ENCODE measurements at regions not wholly inside any gene's neighbourhood (a gene's known extent, or its start where the extent isn't known, plus 50 kb on each side); places are given as distances from the start of the nearest gene placed in this dataset.

DNA sequence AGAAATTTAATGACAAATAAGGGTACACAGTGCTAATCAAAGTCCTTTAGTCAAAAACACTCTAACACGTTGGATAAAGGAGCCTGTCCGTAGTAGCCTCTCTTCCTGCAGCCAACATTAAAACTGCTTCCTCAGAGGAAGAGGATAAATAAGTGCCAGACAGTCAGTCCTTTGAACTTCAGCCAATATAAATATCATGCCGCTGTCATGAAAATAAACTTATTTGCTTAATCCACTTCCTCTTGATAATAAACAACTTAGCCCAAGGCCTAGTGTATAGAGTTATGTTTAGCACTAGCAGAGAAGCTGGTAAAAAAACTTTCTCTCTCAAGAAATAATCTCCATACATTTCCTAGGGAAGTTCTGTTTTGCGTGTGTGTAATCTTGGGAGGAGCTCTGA is 196.7 kb downstream of the HS3ST1 start:
- CTCF ChIA-PET: no interaction called here
- Histone ChIP-seq H3K27me3 (replicated peaks; ENCODE audit: insufficient read depth, low read depth, low read length, poor library complexity) (no peaks in the 10 kb centered on the region), H3K4me3 (ENCODE audit: low read depth, low read length, poor library complexity, severe bottlenecking) (no peak overlapping the region), H3K36me3 (ENCODE audit: insufficient read depth, low read length, poor library complexity, severe bottlenecking) (no peaks in the 10 kb centered on the region), H3K9me3 (ENCODE audit: low read depth, low read length, poor library complexity, severe bottlenecking) (peaks cover 32% of the 10 kb centered on the region), H3K4me1 (ENCODE audit: insufficient read depth, low read length, poor library complexity, severe bottlenecking) (no peaks in the 10 kb centered on the region), H3K27ac (ENCODE audit: low read depth, low read length, poor library complexity, severe bottlenecking) (no peak overlapping the region)
- POLR2A ChIA-PET (ENCODE audit: low non-redundant PET): no interaction called here
- TF ChIP-seq EZH2 (IDR thresholded peaks at IDR 0.05; ENCODE audit: borderline replicate concordance, low read depth, low read length, poor library complexity, severe bottlenecking): no peak
- TF ChIP-seq, protein P1, sequence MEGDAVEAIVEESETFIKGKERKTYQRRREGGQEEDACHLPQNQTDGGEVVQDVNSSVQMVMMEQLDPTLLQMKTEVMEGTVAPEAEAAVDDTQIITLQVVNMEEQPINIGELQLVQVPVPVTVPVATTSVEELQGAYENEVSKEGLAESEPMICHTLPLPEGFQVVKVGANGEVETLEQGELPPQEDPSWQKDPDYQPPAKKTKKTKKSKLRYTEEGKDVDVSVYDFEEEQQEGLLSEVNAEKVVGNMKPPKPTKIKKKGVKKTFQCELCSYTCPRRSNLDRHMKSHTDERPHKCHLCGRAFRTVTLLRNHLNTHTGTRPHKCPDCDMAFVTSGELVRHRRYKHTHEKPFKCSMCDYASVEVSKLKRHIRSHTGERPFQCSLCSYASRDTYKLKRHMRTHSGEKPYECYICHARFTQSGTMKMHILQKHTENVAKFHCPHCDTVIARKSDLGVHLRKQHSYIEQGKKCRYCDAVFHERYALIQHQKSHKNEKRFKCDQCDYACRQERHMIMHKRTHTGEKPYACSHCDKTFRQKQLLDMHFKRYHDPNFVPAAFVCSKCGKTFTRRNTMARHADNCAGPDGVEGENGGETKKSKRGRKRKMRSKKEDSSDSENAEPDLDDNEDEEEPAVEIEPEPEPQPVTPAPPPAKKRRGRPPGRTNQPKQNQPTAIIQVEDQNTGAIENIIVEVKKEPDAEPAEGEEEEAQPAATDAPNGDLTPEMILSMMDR (conservative IDR thresholded peaks at IDR 0.05; ENCODE audit: low read depth, low read length): no peak
- no peak for DNase-seq (ENCODE audit: low spot score)
- intact Hi-C loops (cut with micrococcal nuclease; ENCODE audit: unreplicated experiment): no loop called here
- BruUV-seq (replicated peaks): no TSS peak

DNA sequence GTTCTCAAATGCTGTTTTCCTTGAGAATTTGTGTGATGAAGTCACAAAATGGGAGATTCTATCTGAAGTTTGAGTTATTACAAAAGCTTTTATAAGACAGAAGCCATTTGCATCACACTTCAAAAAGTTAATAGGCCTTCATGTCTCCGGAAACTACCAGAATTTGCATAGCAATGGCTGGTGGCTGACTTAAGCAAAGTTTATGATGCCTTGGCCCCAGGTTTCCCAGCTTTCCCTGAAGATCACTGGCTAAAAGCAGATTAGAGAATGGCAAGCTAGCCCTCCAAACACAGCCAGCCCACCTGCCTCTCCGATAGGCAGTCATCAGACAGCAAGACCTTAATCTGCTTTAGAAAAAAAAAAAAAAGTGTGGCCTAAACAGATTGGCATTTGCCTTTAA is 197.8 kb downstream of the HS3ST1 start:
- ChIA-PET CTCF (no interaction called here), POLR2A (ENCODE audit: low non-redundant PET) (no interaction called here)
- no peak for DNase-seq (ENCODE audit: low spot score)
- Histone ChIP-seq H3K27me3 (replicated peaks; ENCODE audit: insufficient read depth, low read depth, low read length, poor library complexity) (no peaks in the 10 kb centered on the region), H3K4me1 (ENCODE audit: insufficient read depth, low read length, poor library complexity, severe bottlenecking) (no peaks in the 10 kb centered on the region), H3K36me3 (ENCODE audit: insufficient read depth, low read length, poor library complexity, severe bottlenecking) (no peaks in the 10 kb centered on the region), H3K4me3 (ENCODE audit: low read depth, low read length, poor library complexity, severe bottlenecking) (no peak overlapping the region), H3K27ac (ENCODE audit: low read depth, low read length, poor library complexity, severe bottlenecking) (no peak overlapping the region), H3K9me3 (ENCODE audit: low read depth, low read length, poor library complexity, severe bottlenecking) (peaks cover 41% of the 10 kb centered on the region)
- TF ChIP-seq EZH2 (IDR thresholded peaks at IDR 0.05; ENCODE audit: borderline replicate concordance, low read depth, low read length, poor library complexity, severe bottlenecking): no peak
- TF ChIP-seq, protein P1 (conservative IDR thresholded peaks at IDR 0.05; ENCODE audit: low read depth, low read length): no peak
- intact Hi-C loops (cut with micrococcal nuclease; ENCODE audit: unreplicated experiment): no loop called here
- no TSS peak for BruUV-seq (replicated peaks)

DNA sequence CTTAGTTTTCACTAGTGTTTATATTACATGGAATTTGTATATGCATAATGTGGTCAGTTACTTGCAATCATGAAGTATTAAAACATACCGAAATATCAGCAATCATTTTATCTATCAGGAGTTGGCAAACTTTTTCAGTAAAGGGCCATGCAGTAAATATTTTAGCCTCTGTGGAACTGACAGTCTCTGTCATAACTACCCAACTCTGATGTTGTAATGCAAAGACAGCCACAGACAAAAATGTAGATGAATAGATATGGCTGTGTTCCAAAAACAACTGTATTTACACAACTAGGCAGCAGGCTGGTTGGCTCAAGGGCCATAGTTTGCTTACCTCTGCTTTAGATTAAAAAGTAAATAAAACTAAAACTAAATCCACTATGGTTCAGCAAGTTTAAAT is 200.2 kb downstream of the HS3ST1 start:
- no TSS peak for BruUV-seq (replicated peaks)
- H3K9me3 ChIP-seq (ENCODE audit: low read depth, low read length, poor library complexity, severe bottlenecking): peaks cover 51% of the 10 kb centered on the region
- no peak for DNase-seq (ENCODE audit: low spot score)
- intact Hi-C loops (cut with micrococcal nuclease; ENCODE audit: unreplicated experiment): no loop called here
- H3K27me3 ChIP-seq (replicated peaks; ENCODE audit: insufficient read depth, low read depth, low read length, poor library complexity): no peaks in the 10 kb centered on the region
- H3K27ac ChIP-seq (ENCODE audit: low read depth, low read length, poor library complexity, severe bottlenecking): no peak overlapping the region
- POLR2A ChIA-PET (ENCODE audit: low non-redundant PET): no interaction called here
- CTCF ChIA-PET: no interaction called here
- H3K36me3 ChIP-seq (ENCODE audit: insufficient read depth, low read length, poor library complexity, severe bottlenecking): no peaks in the 10 kb centered on the region
- no peak overlapping the region for H3K4me3 ChIP-seq (ENCODE audit: low read depth, low read length, poor library complexity, severe bottlenecking)
- TF ChIP-seq, protein P1 (conservative IDR thresholded peaks at IDR 0.05; ENCODE audit: low read depth, low read length): no peak
- TF ChIP-seq EZH2 (IDR thresholded peaks at IDR 0.05; ENCODE audit: borderline replicate concordance, low read depth, low read length, poor library complexity, severe bottlenecking): no peak
- no peaks in the 10 kb centered on the region for H3K4me1 ChIP-seq (ENCODE audit: insufficient read depth, low read length, poor library complexity, severe bottlenecking)

Data from A673 (cell line).